Endothelial cell of umbilical vein (primary cell): ENCODE measurements at regions not wholly inside any gene's neighbourhood (a gene's known extent, or its start where the extent isn't known, plus 50 kb on each side); places are given as distances from the start of the nearest gene placed in this dataset.

Source experiments
- BruUV-seq: library from RNA; stranded (reverse); fragments of 400-500 nt; replicated peaks from 2 replicates; lab custom pipeline; 2021; lab: Mats Ljungman, UMichigan
- CTCF ChIA-PET: fragments of 300-600, 350-600 bp; sonication (Branson Sonifier 250); formaldehyde crosslinking; loops from one replicate; lab custom pipeline; 2021; ENCODE audit warnings: antibody characterized with exemption, inconsistent platforms; lab: Charles Lee
- POLR2A ChIA-PET: fragments of 300-600, 350-600 bp; sonication (Branson Sonifier 250); formaldehyde crosslinking; loops from one replicate; lab custom pipeline; 2021; ENCODE audit warnings: antibody characterized with exemption, inconsistent platforms; lab: Charles Lee
- DNase-seq: peaks from one replicate; pipeline ENCODE4 v3.0.0-alpha.2; 2011; ENCODE audit warnings: low read depth, low spot score
- FAIRE-seq: peaks from 2 replicates; lab custom pipeline; 2011; peaks lifted over from hg19 to GRCh38; lab: Jason Lieb, UNC
- H2AFZ ChIP-seq: 2 replicates; pipeline ENCODE4 v1.6.0; 2012; ENCODE audit warnings: low read depth, low read length, control low read depth, inconsistent platforms
- H3K27ac ChIP-seq: 2 replicates; pipeline ENCODE4 v1.5.1; 2011; ENCODE audit warnings: low read depth, mild to moderate bottlenecking, control low read depth, low read length, moderate library complexity; ENCODE audit not compliant: insufficient read depth
- H3K27me3 ChIP-seq, 2 experiments: 2 replicates each; pipeline versions ENCODE4 v1.6.0 to v1.6.1; 2011; ENCODE audit warnings: low read length in 2 of 2, mixed read lengths in 1 of 2; ENCODE audit not compliant: control insufficient read depth in 2 of 2, insufficient read depth in 2 of 2
- H3K36me3 ChIP-seq, 2 experiments: 2 replicates in 1 of 2; 3 replicates in 1 of 2; pipeline ENCODE4 v1.5.1; 2011; ENCODE audit warnings: low read length in 2 of 2, mild to moderate bottlenecking in 1 of 2, moderate library complexity in 1 of 2; ENCODE audit not compliant: control insufficient read depth in 2 of 2, insufficient read depth in 2 of 2; ENCODE audit errors: extremely low read depth in 1 of 2
- H3K4me1 ChIP-seq: 3 replicates; pipeline ENCODE4 v1.5.1; 2011; ENCODE audit warnings: mild to moderate bottlenecking, low read length; ENCODE audit not compliant: control insufficient read depth, insufficient read depth; ENCODE audit errors: extremely low read depth
- H3K4me2 ChIP-seq: 2 replicates; pipeline ENCODE4 v1.6.1; 2011; ENCODE audit warnings: low read length, control low read depth, mixed read lengths; ENCODE audit not compliant: insufficient read depth
- H3K4me3 ChIP-seq, 3 experiments: fragments of 200-600 bp in 1 of 3; sonication (generic), shearing (Covaris generic) in 1 of 3; replicated peaks in 1 of 3; 2 replicates each; pipeline ENCODE4 v1.5.1; 2011 to 2016; ENCODE audit warnings: control low read depth in 3 of 3, low read length in 3 of 3, mild to moderate bottlenecking in 2 of 3, inconsistent platforms in 1 of 3, low read depth in 1 of 3, moderate library complexity in 1 of 3; ENCODE audit not compliant: insufficient read depth in 1 of 3
- H3K79me2 ChIP-seq: 2 replicates; pipeline ENCODE4 v1.6.0; 2012; ENCODE audit warnings: low read length, inconsistent platforms; ENCODE audit not compliant: control insufficient read depth, insufficient read depth
- H3K9ac ChIP-seq: replicated peaks from 2 replicates; pipeline ENCODE3; 2011; ENCODE audit warnings: low read length, control low read depth; ENCODE audit not compliant: insufficient read depth; ENCODE audit errors: extremely low read depth
- H3K9me1 ChIP-seq: replicated peaks from 3 replicates; pipeline ENCODE4 v1.6.0; 2011; ENCODE audit warnings: mild to moderate bottlenecking, low read length; ENCODE audit not compliant: control insufficient read depth, insufficient read depth; ENCODE audit errors: extremely low read depth
- H3K9me3 ChIP-seq: replicated peaks from 2 replicates; pipeline ENCODE4 v1.5.1; 2012; ENCODE audit warnings: low read length, inconsistent platforms; ENCODE audit not compliant: control insufficient read depth, insufficient read depth
- H4K20me1 ChIP-seq: replicated peaks from 2 replicates; pipeline ENCODE3; 2011; ENCODE audit warnings: mild to moderate bottlenecking, low read length; ENCODE audit not compliant: control insufficient read depth, insufficient read depth; ENCODE audit errors: extremely low read depth
- CTCF ChIP-seq, 2 donors: IDR thresholded peaks; 1 replicate in 1 of 2; 2 replicates in 1 of 2; pipeline ENCODE4 v1.5.1; 2011; ENCODE audit warnings: low read length in 2 of 2, mild to moderate bottlenecking in 2 of 2, moderate library complexity in 2 of 2, control low read depth in 1 of 2, inconsistent platforms in 1 of 2, low read depth in 1 of 2; ENCODE audit not compliant: insufficient read depth in 1 of 2; ENCODE audit errors: extremely low read depth in 1 of 2
- EZH2 ChIP-seq: IDR thresholded peaks from 2 replicates; pipeline ENCODE4 v1.6.1; 2012; ENCODE audit warnings: borderline replicate concordance, low read depth, mild to moderate bottlenecking, moderate library complexity, low read length, inconsistent platforms; ENCODE audit not compliant: severe bottlenecking
- FOS ChIP-seq: IDR thresholded peaks from 2 replicates; pipeline ENCODE4 v1.6.1; 2011; ENCODE audit warnings: mild to moderate bottlenecking, low read length, moderate library complexity, borderline replicate concordance; ENCODE audit not compliant: insufficient read depth
- GATA2 ChIP-seq: IDR thresholded peaks from 2 replicates; pipeline ENCODE4 v1.7.0; 2011; ENCODE audit warnings: low read depth, mild to moderate bottlenecking, moderate library complexity, mixed read lengths, low read length; ENCODE audit not compliant: insufficient read length, insufficient read depth
- JUN ChIP-seq: IDR thresholded peaks from 2 replicates; pipeline ENCODE4 v1.6.1; 2011; ENCODE audit warnings: borderline replicate concordance, low read depth; ENCODE audit not compliant: insufficient read length, insufficient read depth
- POLR2A ChIP-seq: IDR thresholded peaks from 2 replicates; pipeline ENCODE4 v1.6.1; 2012; ENCODE audit warnings: low read depth, mild to moderate bottlenecking, control low read depth, low read length
- POLR2AphosphoS5 ChIP-seq: IDR thresholded peaks from 2 replicates; pipeline ENCODE4 v1.6.1; 2012; ENCODE audit warnings: low read depth, mild to moderate bottlenecking, control low read depth, low read length, moderate library complexity; ENCODE audit not compliant: insufficient read depth
- dilution Hi-C: fragments of 300-500 bp; cut with MboI; formaldehyde crosslinking; loops from one replicate; pipeline ENCODE4 v1.15.0; 2019; ENCODE audit warnings: low sequenced_read_pairs; ENCODE audit not compliant: extremely low pct_ligation_motif_present
- intact Hi-C: fragments of 100-400 bp; cut with micrococcal nuclease; formaldehyde crosslinking; loops from one replicate; pipeline ENCODE4 v1.10.0; 2022
- TF ChIP-seq, protein P1 (sequence below): IDR thresholded peaks from 2 replicates; pipeline ENCODE4 v1.6.1; 2011; ENCODE audit not compliant: insufficient read depth, insufficient read length

DNA sequence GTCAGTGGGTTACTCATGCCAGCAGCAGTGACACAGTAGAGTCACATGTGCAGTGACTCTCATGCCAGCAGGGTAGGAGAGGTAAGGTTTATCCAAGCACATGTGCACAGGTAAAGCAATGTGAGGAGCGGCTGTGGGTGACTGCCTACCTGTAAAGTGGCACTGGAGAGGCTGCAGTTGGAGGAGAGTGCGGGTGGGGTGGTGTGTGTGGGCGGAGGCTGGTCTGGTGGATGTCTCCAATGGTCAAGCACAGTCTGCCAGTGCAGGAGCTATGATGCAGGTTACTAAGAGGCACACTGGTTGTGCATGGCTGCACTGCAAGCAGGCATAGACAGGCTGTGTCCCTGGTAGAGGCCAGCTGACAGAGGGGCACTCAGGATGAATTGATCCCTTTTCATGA is 588.2 kb upstream of the FTMT start:
- dilution Hi-C loops = no loop called here
- H2AFZ ChIP-seq = no peak overlapping the region

More for the DNA sequence above, 588.2 kb upstream of the FTMT start:
- no peaks in the 10 kb centered on the region for H4K20me1 ChIP-seq
- no TSS peak for BruUV-seq
- no peak overlapping the region for H3K9ac ChIP-seq
- no peaks in the 10 kb centered on the region for H3K27me3 ChIP-seq
- H3K79me2 ChIP-seq = no peaks in the 10 kb centered on the region
- ChIA-PET POLR2A (no interaction called here), CTCF (no interaction called here)
- H3K27ac ChIP-seq = no peak overlapping the region
- H3K4me3 ChIP-seq = no peak overlapping the region
- intact Hi-C loops = no loop called here
- H3K9me3 ChIP-seq = no peaks in the 10 kb centered on the region
- FAIRE-seq (no peak), DNase-seq (no peak)
- no peaks in the 10 kb centered on the region for H3K9me1 ChIP-seq
- no peak for TF ChIP-seq FOS
- no peak for TF ChIP-seq CTCF (IDR thresholded peaks at IDR 0.05; ENCODE audit: extremely low read depth in 1 of 2, insufficient read depth in 1 of 2, low read depth in 1 of 2, low read length in 2 of 2)
- TF ChIP-seq EZH2 = no peak
- TF ChIP-seq POLR2A = no peak
- TF ChIP-seq, protein P1, sequence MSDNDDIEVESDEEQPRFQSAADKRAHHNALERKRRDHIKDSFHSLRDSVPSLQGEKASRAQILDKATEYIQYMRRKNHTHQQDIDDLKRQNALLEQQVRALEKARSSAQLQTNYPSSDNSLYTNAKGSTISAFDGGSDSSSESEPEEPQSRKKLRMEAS = no peak
- no peak for TF ChIP-seq JUN
- no peak for TF ChIP-seq POLR2AphosphoS5
- TF ChIP-seq GATA2 = no peak
- no peaks in the 10 kb centered on the region for H3K36me3 ChIP-seq
- no peak overlapping the region for H3K4me2 ChIP-seq
- no peaks in the 10 kb centered on the region for H3K4me1 ChIP-seq
